Endodermal cell (in vitro differentiated cells): ENCODE measurements at regions not wholly inside any gene's neighbourhood (a gene's known extent, or its start where the extent isn't known, plus 50 kb on each side); places are given as distances from the start of the nearest gene placed in this dataset.

Source experiments
- DNase-seq: peaks from one replicate; pipeline ENCODE4 v3.0.0-alpha.2; 2017
- H3K27ac ChIP-seq: 2 replicates; pipeline ENCODE4 v1.5.1; 2013; ENCODE audit warnings: mild to moderate bottlenecking, low read depth, low read length, moderate library complexity
- H3K27me3 ChIP-seq: 2 replicates; pipeline ENCODE4 v1.6.1; 2013; ENCODE audit warnings: mild to moderate bottlenecking, low read length, moderate library complexity; ENCODE audit not compliant: insufficient read depth, control insufficient read depth, poor library complexity, severe bottlenecking
- H3K36me3 ChIP-seq: 2 replicates; pipeline ENCODE4 v1.7.0; 2013; ENCODE audit warnings: mild to moderate bottlenecking, low read length, moderate library complexity; ENCODE audit not compliant: control insufficient read depth, insufficient read depth
- H3K4me1 ChIP-seq: one replicate; pipeline ENCODE4 v1.7.0; 2013; ENCODE audit warnings: low read length; ENCODE audit not compliant: control insufficient read depth, insufficient read depth
- H3K4me3 ChIP-seq: 2 replicates; pipeline ENCODE4 v1.5.1; 2013; ENCODE audit warnings: mild to moderate bottlenecking, low read length, moderate library complexity
- H3K9ac ChIP-seq: 2 replicates; pipeline ENCODE4 v1.6.1; 2013; ENCODE audit warnings: mild to moderate bottlenecking, low read length, moderate library complexity; ENCODE audit not compliant: poor library complexity, severe bottlenecking; ENCODE audit errors: extremely low read depth
- H3K9me3 ChIP-seq: 2 replicates; pipeline ENCODE4 v1.6.1; 2013; ENCODE audit warnings: mild to moderate bottlenecking, low read length, moderate library complexity; ENCODE audit not compliant: control insufficient read depth
- H3K27ac Mint-ChIP-seq: 2 replicates; pipeline ENCODE4 v1.8.0; 2020; ENCODE audit warnings: mixed read lengths
- H3K27me3 Mint-ChIP-seq: 2 replicates; pipeline ENCODE4 v1.8.0; 2021; ENCODE audit warnings: mild to moderate bottlenecking, mixed read lengths; ENCODE audit not compliant: insufficient read depth
- H3K36me3 Mint-ChIP-seq: 2 replicates; pipeline ENCODE4 v1.8.0; 2020; ENCODE audit warnings: low read depth, mixed read lengths
- H3K4me1 Mint-ChIP-seq: 2 replicates; pipeline ENCODE4 v1.8.0; 2020; ENCODE audit warnings: mixed read lengths
- H3K4me3 Mint-ChIP-seq: 2 replicates; pipeline ENCODE4 v1.8.0; 2020; ENCODE audit warnings: mild to moderate bottlenecking, moderate library complexity, mixed read lengths
- H3K9me3 Mint-ChIP-seq: 2 replicates; pipeline ENCODE4 v1.8.0; 2020; ENCODE audit warnings: mild to moderate bottlenecking, mixed read lengths
- WGBS, 2 experiments: methylation state at CpG; one replicate each; pipeline versions ENCODE4 v1.1.5 to v1.1.7; 2013; ENCODE audit warnings: missing lambda C conversion rate in 2 of 2, mixed read lengths in 1 of 2; ENCODE audit not compliant: insufficient coverage in 1 of 2, insufficient read length in 1 of 2; 5-methylcytosine and 5-hydroxymethylcytosine counted together
- TF ChIP-seq, protein P1 (sequence below): fragments of 200-600 bp; sonication (generic); conservative IDR thresholded peaks from 2 replicates; pipeline ENCODE4 v1.5.0; 2021; ENCODE audit warnings: antibody characterized with exemption, mild to moderate bottlenecking

GRCh38 chr6:159640322-159640721, 52.7 kb downstream of the SOD2 start:
- Histone ChIP-seq H3K9me3 (peaks cover 6% of the 10 kb centered on the region), H3K4me1 (no peaks in the 10 kb centered on the region), H3K27ac (no peak overlapping the region), H3K27me3 (no peaks in the 10 kb centered on the region), H3K9ac (no peak overlapping the region), H3K36me3 (no peaks in the 10 kb centered on the region), H3K4me3 (no peak overlapping the region)
- no peaks in the 10 kb centered on the region for H3K36me3 Mint-ChIP-seq
- H3K4me3 Mint-ChIP-seq, result no peak overlapping the region
- TF ChIP-seq, protein P1, sequence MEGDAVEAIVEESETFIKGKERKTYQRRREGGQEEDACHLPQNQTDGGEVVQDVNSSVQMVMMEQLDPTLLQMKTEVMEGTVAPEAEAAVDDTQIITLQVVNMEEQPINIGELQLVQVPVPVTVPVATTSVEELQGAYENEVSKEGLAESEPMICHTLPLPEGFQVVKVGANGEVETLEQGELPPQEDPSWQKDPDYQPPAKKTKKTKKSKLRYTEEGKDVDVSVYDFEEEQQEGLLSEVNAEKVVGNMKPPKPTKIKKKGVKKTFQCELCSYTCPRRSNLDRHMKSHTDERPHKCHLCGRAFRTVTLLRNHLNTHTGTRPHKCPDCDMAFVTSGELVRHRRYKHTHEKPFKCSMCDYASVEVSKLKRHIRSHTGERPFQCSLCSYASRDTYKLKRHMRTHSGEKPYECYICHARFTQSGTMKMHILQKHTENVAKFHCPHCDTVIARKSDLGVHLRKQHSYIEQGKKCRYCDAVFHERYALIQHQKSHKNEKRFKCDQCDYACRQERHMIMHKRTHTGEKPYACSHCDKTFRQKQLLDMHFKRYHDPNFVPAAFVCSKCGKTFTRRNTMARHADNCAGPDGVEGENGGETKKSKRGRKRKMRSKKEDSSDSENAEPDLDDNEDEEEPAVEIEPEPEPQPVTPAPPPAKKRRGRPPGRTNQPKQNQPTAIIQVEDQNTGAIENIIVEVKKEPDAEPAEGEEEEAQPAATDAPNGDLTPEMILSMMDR, result no peak
- H3K9me3 Mint-ChIP-seq, result peaks cover 10% of the 10 kb centered on the region
- no peak overlapping the region for H3K27ac Mint-ChIP-seq
- 68 to 100% methylated on average over 1 to 2 of the region's 2 CpGs for WGBS, 2 experiments
- no peaks in the 10 kb centered on the region for H3K4me1 Mint-ChIP-seq
- no peak for DNase-seq
- H3K27me3 Mint-ChIP-seq, result no peaks in the 10 kb centered on the region

DNA sequence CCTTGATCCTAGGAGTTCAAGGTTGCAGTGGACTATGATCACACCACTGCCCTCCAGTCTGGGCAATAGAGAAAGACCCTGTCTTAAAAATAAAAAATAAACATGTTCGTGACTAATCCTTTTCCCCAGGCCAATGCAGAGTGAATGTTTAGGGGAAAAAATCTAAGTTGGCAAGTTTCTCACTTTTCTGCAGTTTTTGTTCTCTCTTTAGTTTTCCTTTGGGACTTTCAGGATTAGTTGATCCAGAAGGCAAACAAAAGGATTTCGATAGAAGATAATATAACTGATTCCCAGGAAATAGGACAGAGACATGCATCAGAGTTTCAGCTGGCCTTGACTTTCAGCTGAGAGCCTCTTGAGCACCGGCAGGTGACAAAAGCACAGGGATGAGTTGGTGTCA, 53.3 kb downstream of the SOD2 start:
- Mint-ChIP-seq H3K36me3 (no peaks in the 10 kb centered on the region), H3K4me1 (no peaks in the 10 kb centered on the region), H3K27ac (no peak overlapping the region), H3K4me3 (no peak overlapping the region), H3K27me3 (no peaks in the 10 kb centered on the region), H3K9me3 (peaks cover 10% of the 10 kb centered on the region)
- Histone ChIP-seq H3K27me3 (no peaks in the 10 kb centered on the region), H3K27ac (no peak overlapping the region), H3K4me1 (no peaks in the 10 kb centered on the region), H3K9ac (no peak overlapping the region), H3K9me3 (peaks cover 6% of the 10 kb centered on the region), H3K36me3 (no peaks in the 10 kb centered on the region), H3K4me3 (no peak overlapping the region)
- WGBS, 2 experiments, result 79 to 85% methylated on average over 2 to 3 of the region's 3 CpGs
- TF ChIP-seq, protein P1, result no peak
- DNase-seq, result no peak

- H3K27me3 Mint-ChIP-seq, result no peaks in the 10 kb centered on the region
- H3K4me3 ChIP-seq, result no peak overlapping the region
- peaks cover 4% of the 10 kb centered on the region for H3K9me3 Mint-ChIP-seq
- no peaks in the 10 kb centered on the region for H3K27me3 ChIP-seq
- peak; percentile 59 for DNase-seq
- H3K36me3 Mint-ChIP-seq, result no peaks in the 10 kb centered on the region
- H3K27ac Mint-ChIP-seq, result no peak overlapping the region
- no peak overlapping the region for H3K4me3 Mint-ChIP-seq
- H3K4me1 Mint-ChIP-seq, result no peaks in the 10 kb centered on the region
- H3K9ac ChIP-seq, result no peak overlapping the region
- 60 to 91% methylated on average over 1 to 4 of the region's 5 CpGs for WGBS, 2 experiments
- H3K4me1 ChIP-seq, result no peaks in the 10 kb centered on the region
- H3K9me3 ChIP-seq, result peaks cover 8% of the 10 kb centered on the region
- TF ChIP-seq, protein P1, result peak; percentile 78
- no peak overlapping the region for H3K27ac ChIP-seq
- no peaks in the 10 kb centered on the region for H3K36me3 ChIP-seq
Measured at GRCh38 chr6:159633196-159633595, 59.8 kb downstream of the SOD2 start.
